HG02973 (cell line): ENCODE measurements at regions not wholly inside any gene's neighbourhood (a gene's known extent, or its start where the extent isn't known, plus 50 kb on each side); places are given as distances from the start of the nearest gene placed in this dataset.

Experiments
- ATAC-seq: cut with Tn5 transposase; IDR thresholded peaks from one replicate; pipeline ENCODE4 v1.9.1; 2021; ENCODE audit warnings: moderate library complexity; ENCODE audit not compliant: unreplicated experiment

DNA sequence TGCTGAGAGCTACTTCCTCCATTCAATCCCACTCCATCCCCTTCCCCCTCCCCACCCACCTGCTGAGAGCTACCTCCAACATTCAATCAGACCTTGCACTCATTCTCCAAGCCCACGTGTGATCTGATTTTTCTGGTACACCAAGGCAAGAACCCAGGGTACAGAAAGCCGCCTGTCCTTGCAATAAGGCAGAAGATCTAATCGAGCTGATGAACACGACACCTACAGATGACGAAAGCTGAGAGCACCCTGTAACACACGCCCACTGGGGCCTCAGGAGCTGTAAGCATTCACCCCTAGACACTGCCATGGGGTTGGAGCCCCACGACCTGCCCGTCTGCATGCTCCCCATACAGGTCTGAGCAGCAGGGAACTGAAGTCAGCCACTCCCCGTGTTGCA is 58.3 kb downstream of the TRIML1 start:
- ATAC-seq, result no peak

DNA sequence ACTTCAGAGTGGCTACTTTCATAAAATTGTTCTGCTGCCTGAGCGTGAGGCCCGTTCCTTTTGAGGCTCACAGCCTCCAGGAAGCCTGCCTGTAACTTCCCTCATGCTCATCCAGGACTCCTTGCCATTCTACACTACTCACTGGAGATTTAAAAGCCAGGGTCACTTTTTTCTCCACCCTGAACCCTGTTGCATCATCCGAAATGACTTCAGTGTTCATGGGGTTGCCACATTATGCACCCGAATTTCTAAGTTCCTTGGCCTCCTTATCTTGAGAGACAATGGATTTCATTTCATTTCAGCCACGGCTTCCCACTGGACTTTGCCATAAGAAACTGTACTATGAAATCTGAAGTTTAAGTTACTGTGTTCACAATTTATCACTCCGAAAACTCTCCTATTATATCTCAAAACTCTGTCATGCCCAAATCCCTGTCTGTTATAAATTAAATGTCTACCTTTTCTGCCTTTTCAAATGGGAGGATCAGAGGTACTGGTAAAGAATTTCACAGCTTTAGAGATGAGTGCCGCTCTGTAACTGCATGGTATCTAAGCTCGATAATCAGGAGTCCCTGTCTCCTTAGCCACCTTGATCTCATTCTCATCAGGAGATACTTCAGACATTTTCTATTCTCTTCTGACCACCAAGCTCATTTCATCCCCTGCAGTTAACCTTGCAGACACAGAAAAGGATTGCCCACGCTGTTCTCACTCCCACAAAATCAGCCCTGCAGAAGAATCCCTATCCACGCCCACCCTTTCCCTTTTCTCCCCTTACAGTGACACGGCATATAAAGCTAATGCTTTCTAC is 59.9 kb downstream of the TRIML1 start:
- ATAC-seq, result no peak

- ATAC-seq, result no peak
Measured at GRCh38 chr4:188201851-188202250, 62.6 kb downstream of the TRIML1 start.

- ATAC-seq, result no peak
Measured at GRCh38 chr4:188206783-188207182, 67.5 kb downstream of the TRIML1 start.

GRCh38 chr4:188214861-188215260 is 75.6 kb downstream of the TRIML1 start:
- no peak for ATAC-seq

GRCh38 chr4:188218392-188218791 is 79.2 kb downstream of the TRIML1 start:
- no peak for ATAC-seq

DNA sequence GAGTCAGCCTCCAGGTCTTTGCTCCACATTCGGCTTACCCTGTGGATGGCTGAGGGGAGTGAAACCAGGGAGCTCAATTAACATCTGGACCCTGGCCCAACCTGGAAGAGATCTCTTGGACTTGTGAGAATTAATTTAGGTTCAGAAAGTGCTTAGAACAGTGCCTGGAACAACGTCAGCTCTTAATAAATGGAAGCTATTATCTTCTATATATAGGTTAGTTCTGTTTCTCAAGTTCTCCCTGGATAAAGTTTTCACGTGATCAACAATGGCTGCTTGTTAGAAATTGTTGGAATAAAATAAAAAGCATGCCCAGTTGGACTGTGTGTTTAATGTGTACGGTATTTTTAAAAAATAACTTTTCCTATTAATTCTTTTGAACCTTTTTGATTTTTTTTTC is 80.8 kb downstream of the TRIML1 start:
- no peak for ATAC-seq

DNA sequence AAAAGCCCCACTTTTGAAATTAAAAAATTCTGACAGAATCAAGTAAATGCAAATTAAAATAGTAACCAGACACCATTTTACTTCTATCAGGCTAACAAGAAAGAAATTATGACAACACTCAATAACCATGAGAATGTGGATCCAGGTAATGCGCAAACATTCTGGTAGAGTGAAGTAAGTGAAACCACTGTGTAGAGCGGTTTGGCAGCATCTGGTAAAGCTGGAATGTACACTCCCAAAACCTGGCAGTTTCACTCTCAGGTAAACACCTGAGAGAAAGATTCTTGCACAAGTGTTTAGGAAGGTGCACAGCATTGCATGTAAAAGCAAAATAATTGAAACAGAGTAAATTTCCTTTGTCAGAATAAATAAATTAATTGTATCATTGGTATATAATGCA is 81.8 kb downstream of the TRIML1 start:
- no peak for ATAC-seq

DNA sequence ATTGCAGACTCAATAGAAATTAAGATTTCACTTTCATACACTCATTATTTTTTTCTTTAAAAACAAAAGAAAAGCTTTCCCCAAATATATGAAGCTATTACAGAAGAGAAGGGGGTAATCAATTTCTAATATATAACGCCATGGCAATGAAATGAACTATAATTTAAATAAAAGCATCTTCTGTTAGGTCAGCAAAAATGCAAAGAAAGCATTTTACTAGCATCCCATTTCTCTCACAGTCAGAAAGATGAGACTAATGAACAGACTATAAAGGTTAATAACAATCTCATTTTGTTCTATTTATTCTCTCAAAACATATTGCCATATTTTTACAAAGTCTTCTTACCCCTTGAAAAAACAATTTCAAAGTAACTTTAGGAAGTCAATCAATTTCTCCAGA is 89.0 kb downstream of the TRIML1 start:
- no peak for ATAC-seq

DNA sequence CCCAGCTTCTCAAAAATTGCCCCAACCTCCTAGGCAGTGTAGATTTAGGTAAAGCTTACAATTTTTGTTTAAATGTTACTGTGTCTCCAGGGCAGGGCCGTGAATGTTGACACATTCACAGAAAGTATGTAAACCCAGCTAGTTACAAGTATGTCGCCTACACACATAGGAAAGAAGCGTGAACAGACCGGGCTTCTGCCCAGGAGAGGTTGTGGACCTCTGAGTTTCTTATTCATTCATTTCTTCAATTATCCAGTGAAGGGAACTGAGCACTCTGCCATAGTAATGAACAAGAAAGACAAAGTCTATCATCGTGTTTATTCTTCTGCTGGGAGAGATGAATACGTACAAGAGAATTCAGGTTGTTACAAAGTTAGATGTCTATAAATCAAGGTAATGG is 93.2 kb downstream of the TRIML1 start:
- ATAC-seq, result no peak

- no peak for ATAC-seq
Measured at GRCh38 chr4:188242041-188242440, 102.8 kb downstream of the TRIML1 start.

DNA sequence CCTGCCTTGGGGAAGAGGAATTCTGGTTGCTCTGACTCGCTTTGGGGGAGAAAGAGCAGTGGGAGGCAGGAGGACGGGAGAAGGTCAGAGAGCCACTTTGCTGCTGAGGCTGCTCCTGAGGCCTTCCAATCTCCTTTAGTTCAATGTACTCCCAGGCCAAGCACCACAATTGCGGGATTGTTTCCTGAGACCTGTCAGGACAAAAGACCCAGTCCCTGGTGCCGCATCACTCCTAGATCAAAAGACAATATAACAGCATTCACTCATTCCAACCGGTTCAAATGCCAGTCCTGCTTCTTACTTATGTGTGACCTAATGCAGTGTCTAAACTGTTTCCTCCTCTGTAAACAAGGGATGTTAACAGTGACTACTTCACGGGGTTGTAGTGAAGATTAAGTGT is 106.4 kb downstream of the TRIML1 start:
- no peak for ATAC-seq

- no peak for ATAC-seq
Measured at GRCh38 chr4:188246488-188246887, 107.2 kb downstream of the TRIML1 start.

DNA sequence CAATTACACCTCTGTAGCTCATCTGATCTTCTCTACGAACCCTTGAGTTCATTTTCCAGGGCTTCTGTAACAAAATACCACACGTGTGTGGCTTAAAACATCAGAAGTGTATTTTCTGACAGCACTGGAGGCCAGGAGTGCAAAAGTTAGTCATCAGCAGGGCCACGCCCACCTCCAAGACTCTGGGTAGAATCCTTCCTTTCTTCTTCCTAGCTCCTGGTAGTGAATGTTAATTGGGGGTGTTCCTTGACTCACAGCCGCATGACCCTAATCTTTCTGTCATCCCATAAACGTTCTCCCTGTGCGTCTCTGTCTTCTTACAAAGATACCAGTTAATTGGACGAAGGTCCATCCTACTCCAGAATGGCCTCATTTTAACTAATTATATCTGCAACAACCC is 115.0 kb downstream of the TRIML1 start:
- no peak for ATAC-seq

DNA sequence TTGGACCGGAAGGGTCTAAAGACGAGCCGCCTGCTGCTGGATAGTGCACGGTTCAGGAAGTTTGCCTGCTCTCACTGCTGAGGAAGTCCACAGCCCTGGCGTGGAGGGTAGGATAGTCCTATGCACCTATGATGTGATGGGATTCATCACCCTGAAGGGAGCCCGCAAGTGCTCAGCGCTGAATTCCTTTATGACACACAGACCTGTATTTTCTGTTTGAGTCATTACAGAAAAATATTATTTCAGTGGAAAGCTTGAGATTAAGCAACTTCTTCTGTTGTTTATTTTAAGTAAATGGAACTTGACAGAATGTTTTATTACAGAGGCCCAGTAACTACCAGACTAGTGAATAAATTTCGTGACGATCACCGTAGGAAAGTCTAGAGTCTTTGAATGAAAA is 123.2 kb downstream of the TRIML1 start:
- ATAC-seq, result no peak

- no peak for ATAC-seq
Measured at GRCh38 chr4:188263321-188263720, 124.1 kb downstream of the TRIML1 start.

DNA sequence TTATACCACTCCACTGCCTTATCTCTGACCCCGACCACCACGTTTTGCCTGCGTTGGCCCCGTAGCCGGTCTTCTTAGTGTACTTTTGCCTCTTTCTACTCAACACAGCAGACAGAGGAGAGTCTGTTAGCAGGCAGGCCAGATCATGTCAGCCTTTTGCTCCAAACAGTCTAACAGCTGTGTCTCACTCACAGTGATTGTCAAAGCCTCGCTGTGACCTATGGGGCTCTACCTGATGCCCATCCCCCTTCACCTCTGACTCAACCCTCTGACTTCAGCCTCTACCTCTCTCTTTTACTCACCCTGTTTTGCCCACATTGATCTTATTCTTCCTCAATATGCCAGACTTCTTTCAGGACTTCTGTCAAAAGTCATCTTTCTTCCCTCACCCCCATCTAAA is 127.1 kb downstream of the TRIML1 start:
- ATAC-seq, result no peak

DNA sequence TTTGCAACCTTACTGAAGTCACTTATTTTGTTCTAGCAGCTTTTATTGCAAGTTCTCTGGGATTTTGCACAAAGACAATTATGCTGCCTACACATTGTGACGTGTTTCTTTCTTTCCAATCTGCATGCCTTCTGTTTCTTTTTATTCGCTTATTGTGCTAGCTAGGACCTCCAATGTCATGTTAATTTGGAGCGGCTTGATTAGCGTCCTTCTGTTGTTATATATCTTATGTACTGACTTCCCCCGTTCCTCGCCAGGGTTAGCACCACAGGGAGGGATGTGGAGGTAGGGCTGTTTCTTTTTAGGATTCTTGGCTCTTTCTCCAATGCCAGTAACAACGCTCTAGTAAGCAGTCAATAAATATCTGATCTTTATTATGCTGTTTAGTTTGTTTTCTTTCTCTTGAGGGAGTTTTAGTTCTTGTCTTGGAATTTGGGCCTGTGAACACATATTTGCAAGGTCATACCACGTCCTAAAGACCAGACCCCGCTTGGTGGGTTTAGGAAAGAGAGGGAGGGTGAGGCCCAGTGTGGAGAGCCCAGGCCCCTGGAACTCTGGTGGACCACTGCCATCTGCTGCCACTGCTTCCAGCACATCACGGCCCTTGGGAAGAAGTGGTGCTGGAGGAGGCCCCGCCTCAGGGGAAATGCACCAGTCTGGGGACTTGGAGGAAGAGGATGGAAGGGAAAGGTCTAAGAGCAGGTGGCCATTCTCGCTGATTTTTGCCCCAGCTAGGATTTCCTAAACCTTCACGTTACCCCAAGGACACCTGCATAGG is 129.1 kb downstream of the TRIML1 start:
- ATAC-seq, result no peak

GRCh38 chr4:188270273-188271069 is 131.2 kb downstream of the TRIML1 start:
- no peak for ATAC-seq

DNA sequence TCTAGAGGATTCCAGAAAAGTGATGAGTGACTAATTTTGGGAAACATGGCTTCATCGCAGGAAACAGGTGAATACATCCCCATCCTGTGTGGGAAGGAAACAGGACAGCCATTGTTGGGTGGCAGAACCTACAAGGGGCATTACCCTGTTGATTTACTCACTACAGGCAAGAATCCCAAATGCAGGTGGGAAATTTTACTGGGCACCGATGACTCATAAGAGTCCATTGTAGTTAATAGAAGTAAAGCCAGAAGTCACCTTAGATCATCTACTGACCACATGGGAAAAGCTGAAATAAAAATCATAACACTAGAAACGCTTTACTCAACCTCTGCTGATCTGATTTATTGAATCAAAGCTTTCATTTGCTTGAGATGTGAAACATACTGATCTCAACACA is 136.4 kb downstream of the TRIML1 start:
- ATAC-seq, result no peak

DNA sequence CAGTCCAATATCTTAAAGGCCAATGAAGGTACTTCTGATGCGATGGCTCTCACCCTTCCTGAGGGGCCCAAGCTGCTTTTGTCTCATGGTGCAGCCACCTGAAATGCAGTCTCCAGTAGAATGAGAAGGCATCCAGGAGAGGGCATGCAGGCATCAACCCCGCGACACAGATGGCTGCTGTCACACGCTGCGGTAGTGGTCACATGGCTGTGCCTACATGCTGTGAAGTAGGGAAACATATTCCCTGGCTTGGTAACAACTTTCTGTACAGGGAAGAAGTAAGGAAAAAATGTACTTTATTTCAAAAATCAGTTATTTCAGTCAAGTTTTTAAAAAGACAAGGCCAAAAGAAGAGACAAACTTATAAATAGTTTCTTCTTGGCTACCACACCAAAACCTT is 139.9 kb downstream of the TRIML1 start:
- no peak for ATAC-seq
